Cerebellar nuclear complex (tissue), 1 donor: ENCODE measurements at regions not wholly inside any gene's neighbourhood (a gene's known extent, or its start where the extent isn't known, plus 50 kb on each side); places are given as distances from the start of the nearest gene placed in this dataset.
"Not testable (repeated sequence)": the region's sequence is repeated elsewhere in the genome, so short reads cannot be mapped to it uniquely, and the experiment has no call there.

ENCODE experiments used
- DNase-seq, 2 experiments: peaks; one replicate each; lab custom pipeline; 2025; lab: John Stamatoyannopoulos, UW

GRCh38 chr5:118185018-118185417, 803.3 kb downstream of the DTWD2 start:
- no peak for DNase-seq

DNA sequence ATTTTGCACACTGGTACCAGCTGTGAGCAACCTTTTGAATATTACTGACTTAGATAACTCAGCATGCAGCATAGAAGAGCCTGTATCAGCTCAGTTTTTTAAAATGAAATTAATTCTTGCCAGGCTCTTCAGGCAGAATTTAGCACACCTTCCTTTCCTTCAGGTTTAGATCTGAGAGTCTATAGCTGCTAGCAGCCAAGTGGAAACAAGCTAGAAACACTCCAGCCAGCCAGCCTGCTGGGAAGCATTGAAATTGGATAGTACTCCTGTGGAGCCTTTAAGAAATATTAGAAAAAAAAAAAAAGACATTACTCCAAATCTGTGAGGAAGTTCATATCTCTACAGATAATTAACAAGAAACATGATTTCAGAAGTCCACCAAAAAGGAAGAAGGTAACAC, 812.2 kb downstream of the DTWD2 start:
- DNase-seq = no peak

DNA sequence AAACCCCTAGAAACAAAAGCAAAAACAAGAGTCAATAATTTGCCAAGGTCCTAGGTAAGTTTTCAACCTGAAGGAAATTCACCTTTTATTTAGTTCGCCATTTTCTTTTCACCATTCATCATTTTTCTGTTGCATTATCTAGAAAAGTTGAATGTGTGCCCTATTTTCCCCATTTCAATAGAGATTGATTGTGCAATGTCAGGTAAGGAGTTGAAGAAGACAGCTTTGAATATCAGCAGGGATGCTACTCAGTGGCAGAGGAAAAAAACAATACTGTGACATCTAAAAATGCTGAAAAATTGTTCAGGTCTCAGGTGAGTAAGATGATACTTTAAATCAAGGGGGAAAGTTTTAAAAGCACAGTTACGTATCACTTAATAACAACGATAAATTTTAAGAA, 813.7 kb downstream of the DTWD2 start:
- DNase-seq = no peak

- no peak for DNase-seq
Measured at GRCh38 chr5:118173340-118173739, 815.0 kb downstream of the DTWD2 start.

DNA sequence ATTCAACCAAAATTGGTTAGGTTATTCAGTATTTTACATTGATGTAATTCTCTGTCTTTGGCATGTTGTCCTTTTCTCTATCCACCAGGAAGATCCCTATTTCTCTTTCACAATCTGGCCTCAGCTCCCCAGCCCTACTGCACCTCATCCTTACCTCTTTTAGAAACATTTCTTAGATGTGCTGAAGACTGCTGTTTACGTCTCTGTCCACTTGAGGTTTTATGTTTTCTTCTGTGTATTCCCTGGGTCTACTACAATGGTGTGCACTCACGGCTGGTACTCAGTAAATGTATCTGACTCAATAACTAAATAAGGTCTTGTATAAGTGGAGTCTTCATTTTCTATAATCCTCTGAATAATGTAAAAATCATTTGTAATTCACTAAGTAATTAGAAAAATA, 822.7 kb downstream of the DTWD2 start:
- DNase-seq = no peak

- no peak for DNase-seq
Measured at GRCh38 chr5:118156181-118156580, 832.2 kb downstream of the DTWD2 start.

DNA sequence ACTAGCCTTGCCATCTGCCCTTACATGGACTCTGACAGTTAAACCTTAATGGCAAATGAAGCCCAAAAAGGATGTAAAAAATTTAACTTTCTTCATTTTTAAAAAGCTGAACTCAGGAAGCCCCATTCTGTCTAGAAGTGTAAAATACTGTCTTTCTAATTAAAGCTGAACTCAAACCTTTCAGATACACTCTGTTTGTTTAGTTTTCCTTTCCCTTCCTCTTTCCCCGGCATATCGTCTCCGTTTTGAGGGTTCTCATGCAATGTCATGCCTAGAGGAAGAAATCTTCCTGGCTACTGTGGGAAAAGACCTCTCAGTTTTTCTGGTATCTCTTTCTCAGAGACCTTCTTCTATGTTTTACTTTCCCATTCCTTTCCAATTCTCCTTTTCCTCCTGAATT, 841.5 kb downstream of the DTWD2 start:
- no peak for DNase-seq

DNA sequence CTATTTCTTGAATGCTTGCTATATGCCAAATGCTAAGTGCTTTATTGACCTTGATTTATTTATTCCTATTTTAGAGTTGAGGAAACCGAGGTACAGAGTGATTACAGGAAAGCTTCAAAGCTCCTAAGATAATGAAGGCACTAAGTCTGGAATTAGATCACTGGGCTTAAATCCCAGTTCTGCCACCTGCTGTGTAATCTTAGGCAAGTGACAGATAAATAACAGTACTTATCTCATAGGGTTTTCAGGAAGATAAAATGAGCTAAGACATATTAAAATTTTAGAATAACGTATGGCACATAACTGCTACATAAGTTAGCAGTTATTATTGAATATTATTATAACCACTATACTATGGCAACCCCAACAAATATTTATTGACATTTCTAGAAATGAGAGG, 843.8 kb downstream of the DTWD2 start:
- no peak for DNase-seq

DNA sequence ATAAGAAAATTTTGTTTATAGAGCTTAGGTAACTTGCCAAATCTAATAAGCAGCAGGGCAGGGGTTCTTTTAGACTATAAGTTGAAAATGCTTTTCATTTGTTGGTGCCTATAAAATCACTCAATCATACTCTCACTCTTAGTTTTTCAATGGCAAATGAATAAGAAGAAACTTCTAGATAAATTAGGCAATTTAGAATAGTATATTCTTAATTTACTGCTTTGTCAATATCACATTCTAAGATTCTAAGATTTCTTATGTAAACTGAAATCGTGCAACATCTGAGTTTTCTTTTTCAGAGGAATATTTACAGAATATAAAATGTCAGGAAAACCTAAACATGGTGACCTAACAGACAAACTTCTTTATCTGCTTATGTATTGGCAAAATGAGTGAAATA, 849.0 kb downstream of the DTWD2 start:
- no peak for DNase-seq

DNA sequence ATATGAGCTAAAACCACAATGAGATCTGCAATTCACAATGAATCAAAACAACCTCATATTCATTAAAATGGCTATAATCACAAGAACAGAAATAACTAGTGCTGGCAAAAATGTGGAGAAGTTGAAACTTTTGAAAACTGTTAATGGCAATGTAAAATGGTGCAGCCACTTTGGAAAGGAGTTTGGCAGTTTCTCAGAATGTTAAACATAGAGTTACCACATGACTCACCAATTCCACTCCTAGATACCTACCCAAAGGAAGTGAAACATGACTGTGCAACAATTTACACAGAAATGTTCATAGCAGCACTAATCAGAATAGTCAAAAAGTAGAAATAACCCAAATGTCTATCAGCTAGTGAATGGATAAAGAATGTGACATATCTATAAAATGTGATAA, 862.2 kb downstream of the DTWD2 start:
- no peak for DNase-seq

GRCh38 chr5:118125687-118126086, 862.7 kb downstream of the DTWD2 start:
- no peak for DNase-seq

GRCh38 chr5:118121258-118121657, 867.1 kb downstream of the DTWD2 start:
- no peak for DNase-seq

GRCh38 chr5:118115791-118116190, 872.6 kb downstream of the DTWD2 start:
- no peak for DNase-seq

GRCh38 chr5:118111956-118112355, 876.4 kb downstream of the DTWD2 start:
- DNase-seq = no peak

- DNase-seq = not testable (repeated sequence)
Measured at GRCh38 chr5:118107246-118107645, 881.1 kb downstream of the DTWD2 start.

DNA sequence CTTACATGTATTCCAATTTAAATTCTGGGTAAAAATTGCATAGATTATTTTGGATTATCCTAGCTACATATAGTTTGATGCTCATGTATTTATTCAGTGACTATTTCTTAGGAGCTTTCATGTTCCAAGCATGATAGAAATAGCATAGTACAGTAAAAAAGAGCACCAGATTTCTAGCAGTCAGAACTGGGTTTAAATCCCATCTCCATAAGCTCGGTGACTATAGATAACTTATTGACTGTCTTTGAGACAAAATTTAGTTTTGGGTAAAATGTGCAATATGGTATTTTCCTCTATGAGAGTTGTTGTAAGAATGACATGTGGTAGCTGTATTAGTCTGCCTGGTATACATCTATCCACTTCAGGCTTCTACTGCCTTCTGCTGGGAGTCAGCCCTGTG, 889.6 kb downstream of the DTWD2 start:
- DNase-seq = no peak

GRCh38 chr5:118095115-118095514, 893.2 kb downstream of the DTWD2 start:
- DNase-seq = no peak

GRCh38 chr5:118088448-118088847, 899.9 kb downstream of the DTWD2 start:
- no peak for DNase-seq

- no peak for DNase-seq
Measured at GRCh38 chr5:118076490-118076889, 911.9 kb downstream of the DTWD2 start.

GRCh38 chr5:118070041-118070440, 918.3 kb downstream of the DTWD2 start:
- DNase-seq = no peak

DNA sequence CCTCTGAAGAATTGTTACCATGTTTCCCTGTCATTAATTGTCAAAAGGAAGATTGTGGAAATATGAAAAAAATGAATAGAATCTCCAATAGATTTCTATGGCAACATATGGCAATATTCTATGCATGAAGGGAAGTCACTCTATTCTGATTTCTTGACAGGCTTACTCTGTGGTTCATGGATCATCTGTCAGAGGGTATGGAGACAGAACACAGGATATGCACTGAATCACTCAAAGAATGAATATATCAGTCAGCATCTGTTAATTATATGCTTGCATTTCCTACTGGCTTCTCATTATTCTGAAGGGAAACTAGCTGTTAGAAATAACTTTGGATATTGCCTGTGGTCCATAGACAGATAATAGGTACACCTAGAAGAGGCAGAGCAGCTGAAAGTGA, 918.9 kb downstream of the DTWD2 start:
- DNase-seq = no peak

GRCh38 chr5:118068886-118069285, 919.5 kb downstream of the DTWD2 start:
- peak in 1 of 2 experiments; percentile 69 for DNase-seq

DNA sequence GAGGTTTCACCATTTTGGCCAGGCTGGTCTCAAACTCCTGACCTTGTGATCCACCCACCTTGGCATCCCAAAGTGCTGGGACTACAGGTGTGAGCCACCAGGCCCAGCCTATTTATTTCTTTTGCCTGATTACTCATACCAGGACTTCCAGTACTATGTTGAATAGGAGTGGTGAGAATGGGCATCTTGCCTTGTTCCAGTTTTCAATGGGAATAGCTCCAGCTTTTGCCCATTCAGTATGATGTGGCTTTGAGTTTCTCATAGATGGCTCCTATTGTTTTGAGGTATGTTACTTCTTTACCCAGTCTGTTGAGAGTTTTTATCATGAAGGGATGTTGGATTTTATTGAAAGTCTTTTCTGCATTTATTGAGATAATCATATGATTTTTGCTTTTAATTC, 924.5 kb downstream of the DTWD2 start:
- peak in 1 of 2 experiments; percentile 7 for DNase-seq

- DNase-seq = no peak
Measured at GRCh38 chr5:118060833-118061232, 927.5 kb downstream of the DTWD2 start.

DNA sequence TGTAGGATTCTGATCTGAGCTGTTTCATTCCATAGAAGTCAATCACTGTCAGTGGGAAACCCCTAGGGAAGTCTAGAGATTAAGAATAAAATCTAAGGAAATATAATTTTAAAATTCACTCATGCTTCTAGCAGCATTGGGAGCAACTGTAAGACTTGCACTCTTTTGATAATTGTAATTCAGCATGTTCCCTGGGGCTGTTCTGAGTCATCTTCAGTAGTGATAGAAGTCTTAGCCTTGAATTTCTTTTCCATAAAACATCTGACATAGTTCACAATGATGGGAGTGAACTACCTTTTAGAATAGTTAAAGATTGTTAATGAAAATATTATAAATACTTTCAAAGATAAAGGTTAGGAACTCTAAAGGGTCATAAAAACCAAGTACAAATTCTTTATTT, 935.8 kb downstream of the DTWD2 start:
- DNase-seq = no peak
